Brain microvascular endothelial cell (primary cell): ENCODE measurements at regions not wholly inside any gene's neighbourhood (a gene's known extent, or its start where the extent isn't known, plus 50 kb on each side); places are given as distances from the start of the nearest gene placed in this dataset.

ENCODE experiments used
- DNase-seq: peaks from one replicate; pipeline ENCODE4 v3.0.0-alpha.2; 2020
- H3K27ac ChIP-seq: fragments of 250-450 bp; sonication (Bioruptor Pico); 2 replicates; pipeline ENCODE4 v1.5.1; 2020; ENCODE audit warnings: mild to moderate bottlenecking, moderate library complexity
- H3K27me3 ChIP-seq: fragments of 250-450 bp; sonication (Bioruptor Pico); replicated peaks from 2 replicates; pipeline ENCODE4 v1.5.1; 2020; ENCODE audit warnings: mild to moderate bottlenecking
- H3K36me3 ChIP-seq: fragments of 250-450 bp; sonication (Bioruptor Pico); replicated peaks from 2 replicates; pipeline ENCODE4 v1.5.1; 2020; ENCODE audit warnings: mild to moderate bottlenecking
- H3K4me3 ChIP-seq: 2 replicates; pipeline ENCODE4 v1.5.1; 2011; ENCODE audit warnings: low read depth, mild to moderate bottlenecking, control low read depth, low read length, moderate library complexity
- in situ Hi-C: cut with HindIII; loops from 2 replicates; pipeline ENCODE4 v1.10.0; 2017; ENCODE audit warnings: low sequenced_read_pairs, low pct_ligation_motif_present
- TF ChIP-seq, protein P1 (sequence below): IDR thresholded peaks from 2 replicates; pipeline ENCODE4 v1.5.1; 2011; ENCODE audit warnings: low read depth, mild to moderate bottlenecking, moderate library complexity, low read length, control low read depth, inconsistent platforms; ENCODE audit errors: missing control alignments

- TF ChIP-seq, protein P1, sequence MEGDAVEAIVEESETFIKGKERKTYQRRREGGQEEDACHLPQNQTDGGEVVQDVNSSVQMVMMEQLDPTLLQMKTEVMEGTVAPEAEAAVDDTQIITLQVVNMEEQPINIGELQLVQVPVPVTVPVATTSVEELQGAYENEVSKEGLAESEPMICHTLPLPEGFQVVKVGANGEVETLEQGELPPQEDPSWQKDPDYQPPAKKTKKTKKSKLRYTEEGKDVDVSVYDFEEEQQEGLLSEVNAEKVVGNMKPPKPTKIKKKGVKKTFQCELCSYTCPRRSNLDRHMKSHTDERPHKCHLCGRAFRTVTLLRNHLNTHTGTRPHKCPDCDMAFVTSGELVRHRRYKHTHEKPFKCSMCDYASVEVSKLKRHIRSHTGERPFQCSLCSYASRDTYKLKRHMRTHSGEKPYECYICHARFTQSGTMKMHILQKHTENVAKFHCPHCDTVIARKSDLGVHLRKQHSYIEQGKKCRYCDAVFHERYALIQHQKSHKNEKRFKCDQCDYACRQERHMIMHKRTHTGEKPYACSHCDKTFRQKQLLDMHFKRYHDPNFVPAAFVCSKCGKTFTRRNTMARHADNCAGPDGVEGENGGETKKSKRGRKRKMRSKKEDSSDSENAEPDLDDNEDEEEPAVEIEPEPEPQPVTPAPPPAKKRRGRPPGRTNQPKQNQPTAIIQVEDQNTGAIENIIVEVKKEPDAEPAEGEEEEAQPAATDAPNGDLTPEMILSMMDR = no peak
- no peaks in the 10 kb centered on the region for H3K27me3 ChIP-seq
- H3K36me3 ChIP-seq = no peaks in the 10 kb centered on the region
- in situ Hi-C loops = no loop called here
- H3K27ac ChIP-seq = no peak overlapping the region
- H3K4me3 ChIP-seq = no peak overlapping the region
- no peak for DNase-seq
Measured at GRCh38 chr4:18227880-18228279, 206.3 kb upstream of the LCORL start.

GRCh38 chr4:18214411-18215055 lies 193.0 kb upstream of the LCORL start:
- H3K36me3 ChIP-seq = no peaks in the 10 kb centered on the region
- no peak for DNase-seq
- H3K4me3 ChIP-seq = no peak overlapping the region
- TF ChIP-seq, protein P1 = no peak
- in situ Hi-C loops = no loop called here
- no peaks in the 10 kb centered on the region for H3K27me3 ChIP-seq
- no peak overlapping the region for H3K27ac ChIP-seq

- TF ChIP-seq, protein P1 = no peak
- H3K36me3 ChIP-seq = no peaks in the 10 kb centered on the region
- in situ Hi-C loops = no loop called here
- H3K4me3 ChIP-seq = no peak overlapping the region
- H3K27me3 ChIP-seq = no peaks in the 10 kb centered on the region
- no peak overlapping the region for H3K27ac ChIP-seq
- no peak for DNase-seq
Measured at GRCh38 chr4:18213576-18214198, 192.1 kb upstream of the LCORL start.

GRCh38 chr4:18209448-18209847 lies 187.9 kb upstream of the LCORL start:
- DNase-seq = no peak
- in situ Hi-C loops = no loop called here
- Histone ChIP-seq H3K4me3 (no peak overlapping the region), H3K36me3 (no peaks in the 10 kb centered on the region), H3K27me3 (no peaks in the 10 kb centered on the region), H3K27ac (no peak overlapping the region)
- TF ChIP-seq, protein P1 = no peak

DNA sequence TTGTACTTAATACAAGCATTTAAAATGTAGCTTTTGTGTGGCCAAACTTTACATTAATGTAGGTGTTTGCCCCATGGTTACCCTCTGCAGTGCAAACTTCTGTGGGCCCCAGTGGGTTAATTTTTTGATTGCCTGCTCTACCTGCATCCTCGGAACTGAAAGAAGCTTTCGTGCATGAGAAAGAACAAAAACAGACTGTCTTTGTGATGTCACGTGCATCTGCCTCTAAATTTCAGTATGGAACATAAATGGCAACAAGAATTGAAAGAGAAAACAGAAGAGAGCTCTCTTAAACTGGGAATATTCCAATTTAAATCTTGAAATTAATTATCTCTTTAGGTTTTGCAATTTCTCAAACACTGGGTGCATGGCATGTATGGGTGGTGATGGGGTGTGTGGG lies 182.4 kb upstream of the LCORL start:
- H3K4me3 ChIP-seq = no peak overlapping the region
- in situ Hi-C loops = no loop called here
- H3K36me3 ChIP-seq = no peaks in the 10 kb centered on the region
- TF ChIP-seq, protein P1 = no peak
- DNase-seq = no peak
- no peaks in the 10 kb centered on the region for H3K27me3 ChIP-seq
- H3K27ac ChIP-seq = no peak overlapping the region

GRCh38 chr4:18202486-18202885 lies 180.9 kb upstream of the LCORL start:
- no peak overlapping the region for H3K27ac ChIP-seq
- DNase-seq = no peak
- H3K27me3 ChIP-seq = no peaks in the 10 kb centered on the region
- H3K36me3 ChIP-seq = no peaks in the 10 kb centered on the region
- TF ChIP-seq, protein P1 = no peak
- in situ Hi-C loops = no loop called here
- H3K4me3 ChIP-seq = no peak overlapping the region
